Fibroblast of lung (primary cell): ENCODE measurements at regions not wholly inside any gene's neighbourhood (a gene's known extent, or its start where the extent isn't known, plus 50 kb on each side); places are given as distances from the start of the nearest gene placed in this dataset.
"Not testable (repeated sequence)": the region's sequence is repeated elsewhere in the genome, so short reads cannot be mapped to it uniquely, and the experiment has no call there.

Experiments used
- DNase-seq, 2 donors: peaks; one replicate each; pipeline versions ENCODE4 v3.0.0 to v3.0.0-alpha.2; 2010; ENCODE audit warnings: low read depth in 2 of 2
- H2AFZ ChIP-seq: 2 replicates; pipeline ENCODE4 v1.5.1; 2012; ENCODE audit warnings: low read length, control low read depth, inconsistent platforms
- H3K27ac ChIP-seq: 2 replicates; pipeline ENCODE4 v1.5.1; 2011; ENCODE audit warnings: low read length, control low read depth; ENCODE audit not compliant: insufficient read depth
- H3K27me3 ChIP-seq: 2 replicates; pipeline ENCODE4 v1.5.1; 2011; ENCODE audit warnings: mild to moderate bottlenecking, low read length; ENCODE audit not compliant: control insufficient read depth, insufficient read depth
- H3K36me3 ChIP-seq: 2 replicates; pipeline ENCODE4 v1.5.1; 2011; ENCODE audit warnings: low read length; ENCODE audit not compliant: control insufficient read depth, insufficient read depth
- H3K4me1 ChIP-seq: 2 replicates; pipeline ENCODE4 v1.5.1; 2011; ENCODE audit warnings: low read length; ENCODE audit not compliant: control insufficient read depth, insufficient read depth; ENCODE audit errors: extremely low read depth
- H3K4me2 ChIP-seq: 2 replicates; pipeline ENCODE4 v1.5.1; 2011; ENCODE audit warnings: low read length, control low read depth; ENCODE audit not compliant: insufficient read depth; ENCODE audit errors: extremely low read depth
- H3K4me3 ChIP-seq, 4 experiments: fragments of 200-600 bp in 1 of 4; sonication (generic) in 1 of 4; replicated peaks in 1 of 4; 2 replicates each; pipeline ENCODE4 v1.5.1; 2011 to 2016; ENCODE audit warnings: low read length in 4 of 4, low read depth in 3 of 4, mild to moderate bottlenecking in 3 of 4, control low read depth in 2 of 4, inconsistent platforms in 1 of 4, mixed read lengths in 1 of 4; ENCODE audit not compliant: insufficient read depth in 1 of 4; ENCODE audit errors: control extremely low read depth in 1 of 4
- H3K79me2 ChIP-seq: 2 replicates; pipeline ENCODE4 v1.5.1; 2012; ENCODE audit warnings: mild to moderate bottlenecking, low read length, inconsistent platforms; ENCODE audit not compliant: control insufficient read depth, insufficient read depth
- H3K9ac ChIP-seq: 2 replicates; pipeline ENCODE4 v1.5.1; 2011; ENCODE audit warnings: mild to moderate bottlenecking, low read length, control low read depth; ENCODE audit not compliant: insufficient read depth
- H3K9me3 ChIP-seq: 2 replicates; pipeline ENCODE4 v1.5.1; 2012; ENCODE audit warnings: low read depth, low read length; ENCODE audit not compliant: control insufficient read depth, insufficient read depth
- H4K20me1 ChIP-seq: 2 replicates; pipeline ENCODE4 v1.5.1; 2011; ENCODE audit warnings: low read length; ENCODE audit not compliant: control insufficient read depth, insufficient read depth; ENCODE audit errors: extremely low read depth
- EZH2 ChIP-seq: IDR thresholded peaks from 2 replicates; pipeline ENCODE4 v1.5.1; 2012; ENCODE audit warnings: low read length, control low read depth, mild to moderate bottlenecking; ENCODE audit errors: missing control alignments
- TF ChIP-seq, protein P1 (sequence below), 2 donors: IDR thresholded peaks in 1 of 2; conservative IDR thresholded peaks in 1 of 2; 1 replicate in 1 of 2; 2 replicates in 1 of 2; pipeline ENCODE4 v1.5.1; 2011 to 2012; ENCODE audit warnings: low read length in 2 of 2, control low read depth in 1 of 2, inconsistent platforms in 1 of 2, low read depth in 1 of 2, mild to moderate bottlenecking in 1 of 2

- no peak overlapping the region for H3K4me3 ChIP-seq
- no peak overlapping the region for H2AFZ ChIP-seq
- TF ChIP-seq EZH2, result no peak
- TF ChIP-seq, protein P1, sequence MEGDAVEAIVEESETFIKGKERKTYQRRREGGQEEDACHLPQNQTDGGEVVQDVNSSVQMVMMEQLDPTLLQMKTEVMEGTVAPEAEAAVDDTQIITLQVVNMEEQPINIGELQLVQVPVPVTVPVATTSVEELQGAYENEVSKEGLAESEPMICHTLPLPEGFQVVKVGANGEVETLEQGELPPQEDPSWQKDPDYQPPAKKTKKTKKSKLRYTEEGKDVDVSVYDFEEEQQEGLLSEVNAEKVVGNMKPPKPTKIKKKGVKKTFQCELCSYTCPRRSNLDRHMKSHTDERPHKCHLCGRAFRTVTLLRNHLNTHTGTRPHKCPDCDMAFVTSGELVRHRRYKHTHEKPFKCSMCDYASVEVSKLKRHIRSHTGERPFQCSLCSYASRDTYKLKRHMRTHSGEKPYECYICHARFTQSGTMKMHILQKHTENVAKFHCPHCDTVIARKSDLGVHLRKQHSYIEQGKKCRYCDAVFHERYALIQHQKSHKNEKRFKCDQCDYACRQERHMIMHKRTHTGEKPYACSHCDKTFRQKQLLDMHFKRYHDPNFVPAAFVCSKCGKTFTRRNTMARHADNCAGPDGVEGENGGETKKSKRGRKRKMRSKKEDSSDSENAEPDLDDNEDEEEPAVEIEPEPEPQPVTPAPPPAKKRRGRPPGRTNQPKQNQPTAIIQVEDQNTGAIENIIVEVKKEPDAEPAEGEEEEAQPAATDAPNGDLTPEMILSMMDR (conservative IDR thresholded peaks at IDR 0.05 in 1 of 2, IDR thresholded peaks at IDR 0.05 in 1 of 2; ENCODE audit: low read depth in 1 of 2, low read length in 2 of 2), result no peak
- H3K27ac ChIP-seq, result no peak overlapping the region
- H3K9ac ChIP-seq, result no peak overlapping the region
- H3K4me1 ChIP-seq, result no peaks in the 10 kb centered on the region
- H3K4me2 ChIP-seq, result no peak overlapping the region
- no peaks in the 10 kb centered on the region for H4K20me1 ChIP-seq
- DNase-seq, result peak in 1 of 2 donors; percentile 73
- no peaks in the 10 kb centered on the region for H3K36me3 ChIP-seq
- H3K27me3 ChIP-seq, result no peaks in the 10 kb centered on the region
- H3K9me3 ChIP-seq, result no peaks in the 10 kb centered on the region
- H3K79me2 ChIP-seq, result no peaks in the 10 kb centered on the region
These were observed 192.3 kb upstream of the HMCN1 start for GRCh38 chr1:185541871-185542301.

DNA sequence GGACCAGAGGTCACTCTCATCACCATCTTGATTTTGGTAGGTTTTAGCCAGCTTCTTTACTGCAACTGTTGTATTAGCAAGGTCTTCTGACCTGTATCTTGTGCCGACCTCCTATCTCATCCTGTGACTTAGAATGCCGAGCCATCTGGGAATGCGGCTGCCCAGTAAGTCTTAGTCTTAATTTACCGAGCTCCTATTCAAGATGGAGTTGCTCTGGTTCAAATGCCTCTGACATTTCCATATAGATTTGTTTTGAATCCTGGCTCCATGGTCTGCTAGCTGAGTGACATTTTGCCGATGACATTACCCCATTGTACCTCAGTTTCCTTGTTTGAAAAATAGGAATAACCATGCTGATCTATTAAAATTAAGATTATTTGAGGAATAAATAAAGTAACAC is 193.9 kb upstream of the HMCN1 start:
- Histone ChIP-seq H4K20me1 (no peaks in the 10 kb centered on the region), H3K27me3 (no peaks in the 10 kb centered on the region), H3K4me1 (no peaks in the 10 kb centered on the region), H3K9ac (no peak overlapping the region), H3K9me3 (no peaks in the 10 kb centered on the region), H3K27ac (no peak overlapping the region), H2AFZ (no peak overlapping the region), H3K79me2 (no peaks in the 10 kb centered on the region), H3K4me3 (no peak overlapping the region), H3K4me2 (no peak overlapping the region), H3K36me3 (no peaks in the 10 kb centered on the region)
- DNase-seq, result no peak
- TF ChIP-seq, protein P1 (conservative IDR thresholded peaks at IDR 0.05 in 1 of 2, IDR thresholded peaks at IDR 0.05 in 1 of 2; ENCODE audit: low read depth in 1 of 2, low read length in 2 of 2), result no peak
- TF ChIP-seq EZH2, result no peak

GRCh38 chr1:185539277-185539943 is 194.8 kb upstream of the HMCN1 start:
- no peaks in the 10 kb centered on the region for H3K79me2 ChIP-seq
- no peak overlapping the region for H3K27ac ChIP-seq
- TF ChIP-seq, protein P1 (conservative IDR thresholded peaks at IDR 0.05 in 1 of 2, IDR thresholded peaks at IDR 0.05 in 1 of 2; ENCODE audit: low read depth in 1 of 2, low read length in 2 of 2), result no peak
- TF ChIP-seq EZH2, result no peak
- peak in 1 of 2 donors; percentile 53 for DNase-seq
- H3K36me3 ChIP-seq, result no peaks in the 10 kb centered on the region
- H3K4me2 ChIP-seq, result no peak overlapping the region
- no peak overlapping the region for H3K4me3 ChIP-seq
- H4K20me1 ChIP-seq, result no peaks in the 10 kb centered on the region
- no peaks in the 10 kb centered on the region for H3K4me1 ChIP-seq
- H2AFZ ChIP-seq, result no peak overlapping the region
- H3K27me3 ChIP-seq, result no peaks in the 10 kb centered on the region
- no peaks in the 10 kb centered on the region for H3K9me3 ChIP-seq
- H3K9ac ChIP-seq, result no peak overlapping the region

GRCh38 chr1:185538309-185538898 is 195.8 kb upstream of the HMCN1 start:
- not testable (repeated sequence) for H3K79me2 ChIP-seq, H2AFZ ChIP-seq

More at GRCh38 chr1:185538309-185538898, 195.8 kb upstream of the HMCN1 start:
- not testable (repeated sequence) for H3K4me1 ChIP-seq, H3K4me3 ChIP-seq, H4K20me1 ChIP-seq, H3K36me3 ChIP-seq, DNase-seq, H3K4me2 ChIP-seq, H3K9ac ChIP-seq, H3K27me3 ChIP-seq, H3K9me3 ChIP-seq, H3K27ac ChIP-seq
